ENCODE measurements at regions not wholly inside any gene's neighbourhood (a gene's known extent, or its start where the extent isn't known, plus 50 kb on each side); places are given as distances from the start of the nearest gene placed in this dataset.

- no peak for TF ChIP-seq POLR2A (IDR thresholded peaks at IDR 0.05)
- no peak for TF ChIP-seq CTCF (IDR thresholded peaks at IDR 0.05)
Observed at GRCh38 chr5:167064198-167064776, 1227.2 kb upstream of the WWC1 start.
